ENCODE measurements at regions not wholly inside any gene's neighbourhood (a gene's known extent, or its start where the extent isn't known, plus 50 kb on each side); places are given as distances from the start of the nearest gene placed in this dataset.

GRCh38 chr21:43322805-43323204, 104.1 kb downstream of the SIK1 start:
- no peak for DNase-seq (ENCODE audit: insufficient read length)
- TF ChIP-seq POLR2AphosphoS5 (IDR thresholded peaks at IDR 0.05; ENCODE audit: low read depth, low read length) = no peak
- no peak for TF ChIP-seq TAF1 (IDR thresholded peaks at IDR 0.05; ENCODE audit: borderline replicate concordance, low read depth, low read length)
- no peak for TF ChIP-seq POLR2A (IDR thresholded peaks at IDR 0.05; ENCODE audit: low read depth, low read length)
- no peak for FAIRE-seq

GRCh38 chr21:43322311-43322710, 104.6 kb downstream of the SIK1 start:
- DNase-seq (ENCODE audit: insufficient read length) (no peak), FAIRE-seq (no peak)
- TF ChIP-seq TAF1 (IDR thresholded peaks at IDR 0.05; ENCODE audit: borderline replicate concordance, low read depth, low read length) (no peak), POLR2AphosphoS5 (IDR thresholded peaks at IDR 0.05; ENCODE audit: low read depth, low read length) (no peak), POLR2A (IDR thresholded peaks at IDR 0.05; ENCODE audit: low read depth, low read length) (no peak)

GRCh38 chr21:43321611-43322010, 105.3 kb downstream of the SIK1 start:
- FAIRE-seq (no peak), DNase-seq (ENCODE audit: insufficient read length) (no peak)
- TF ChIP-seq TAF1 (IDR thresholded peaks at IDR 0.05; ENCODE audit: borderline replicate concordance, low read depth, low read length) (no peak), POLR2AphosphoS5 (IDR thresholded peaks at IDR 0.05; ENCODE audit: low read depth, low read length) (no peak), POLR2A (IDR thresholded peaks at IDR 0.05; ENCODE audit: low read depth, low read length) (no peak)

- DNase-seq (ENCODE audit: insufficient read length) (no peak), FAIRE-seq (no peak)
- TF ChIP-seq POLR2AphosphoS5 (IDR thresholded peaks at IDR 0.05; ENCODE audit: low read depth, low read length) (no peak), POLR2A (IDR thresholded peaks at IDR 0.05; ENCODE audit: low read depth, low read length) (no peak), TAF1 (IDR thresholded peaks at IDR 0.05; ENCODE audit: borderline replicate concordance, low read depth, low read length) (no peak)
Observed at GRCh38 chr21:43321111-43321510, 105.8 kb downstream of the SIK1 start.

GRCh38 chr21:43320526-43320925, 106.4 kb downstream of the SIK1 start:
- TF ChIP-seq TAF1 (IDR thresholded peaks at IDR 0.05; ENCODE audit: borderline replicate concordance, low read depth, low read length) = no peak
- no peak for TF ChIP-seq POLR2AphosphoS5 (IDR thresholded peaks at IDR 0.05; ENCODE audit: low read depth, low read length)
- TF ChIP-seq POLR2A (IDR thresholded peaks at IDR 0.05; ENCODE audit: low read depth, low read length) = no peak
- FAIRE-seq (no peak), DNase-seq (ENCODE audit: insufficient read length) (no peak)

GRCh38 chr21:43318841-43319781, 107.8 kb downstream of the SIK1 start:
- DNase-seq (ENCODE audit: insufficient read length) (no peak), FAIRE-seq (peak; percentile 38)
- TF ChIP-seq POLR2A (IDR thresholded peaks at IDR 0.05; ENCODE audit: low read depth, low read length) (no peak), TAF1 (IDR thresholded peaks at IDR 0.05; ENCODE audit: borderline replicate concordance, low read depth, low read length) (no peak), POLR2AphosphoS5 (IDR thresholded peaks at IDR 0.05; ENCODE audit: low read depth, low read length) (no peak)

- DNase-seq (ENCODE audit: insufficient read length) (no peak), FAIRE-seq (no peak)
- TF ChIP-seq POLR2A (IDR thresholded peaks at IDR 0.05; ENCODE audit: low read depth, low read length) = no peak
- no peak for TF ChIP-seq POLR2AphosphoS5 (IDR thresholded peaks at IDR 0.05; ENCODE audit: low read depth, low read length)
- TF ChIP-seq TAF1 (IDR thresholded peaks at IDR 0.05; ENCODE audit: borderline replicate concordance, low read depth, low read length) = no peak
Observed at GRCh38 chr21:43318368-43318767, 108.6 kb downstream of the SIK1 start.

GRCh38 chr21:43317959-43318358, 109.0 kb downstream of the SIK1 start:
- FAIRE-seq (no peak), DNase-seq (ENCODE audit: insufficient read length) (no peak)
- TF ChIP-seq POLR2A (IDR thresholded peaks at IDR 0.05; ENCODE audit: low read depth, low read length) (no peak), TAF1 (IDR thresholded peaks at IDR 0.05; ENCODE audit: borderline replicate concordance, low read depth, low read length) (no peak), POLR2AphosphoS5 (IDR thresholded peaks at IDR 0.05; ENCODE audit: low read depth, low read length) (no peak)

GRCh38 chr21:43317254-43317748, 109.6 kb downstream of the SIK1 start:
- no peak for FAIRE-seq
- TF ChIP-seq TAF1 (IDR thresholded peaks at IDR 0.05; ENCODE audit: borderline replicate concordance, low read depth, low read length) = no peak
- TF ChIP-seq POLR2A (IDR thresholded peaks at IDR 0.05; ENCODE audit: low read depth, low read length) = no peak
- no peak for TF ChIP-seq POLR2AphosphoS5 (IDR thresholded peaks at IDR 0.05; ENCODE audit: low read depth, low read length)
- DNase-seq (ENCODE audit: insufficient read length) = no peak

- DNase-seq (ENCODE audit: insufficient read length) (no peak), FAIRE-seq (no peak)
- TF ChIP-seq POLR2A (IDR thresholded peaks at IDR 0.05; ENCODE audit: low read depth, low read length) (no peak), POLR2AphosphoS5 (IDR thresholded peaks at IDR 0.05; ENCODE audit: low read depth, low read length) (no peak), TAF1 (IDR thresholded peaks at IDR 0.05; ENCODE audit: borderline replicate concordance, low read depth, low read length) (no peak)
Observed at GRCh38 chr21:43316156-43316845, 110.6 kb downstream of the SIK1 start.

- FAIRE-seq = no peak
- no peak for DNase-seq (ENCODE audit: insufficient read length)
- TF ChIP-seq POLR2AphosphoS5 (IDR thresholded peaks at IDR 0.05; ENCODE audit: low read depth, low read length) (no peak), POLR2A (IDR thresholded peaks at IDR 0.05; ENCODE audit: low read depth, low read length) (no peak), TAF1 (IDR thresholded peaks at IDR 0.05; ENCODE audit: borderline replicate concordance, low read depth, low read length) (no peak)
Observed at GRCh38 chr21:43315244-43316137, 111.4 kb downstream of the SIK1 start.

All from GM12892 (cell line).